ENCODE measurements at regions not wholly inside any gene's neighbourhood (a gene's known extent, or its start where the extent isn't known, plus 50 kb on each side); places are given as distances from the start of the nearest gene placed in this dataset.

- TF ChIP-seq, protein P1, sequence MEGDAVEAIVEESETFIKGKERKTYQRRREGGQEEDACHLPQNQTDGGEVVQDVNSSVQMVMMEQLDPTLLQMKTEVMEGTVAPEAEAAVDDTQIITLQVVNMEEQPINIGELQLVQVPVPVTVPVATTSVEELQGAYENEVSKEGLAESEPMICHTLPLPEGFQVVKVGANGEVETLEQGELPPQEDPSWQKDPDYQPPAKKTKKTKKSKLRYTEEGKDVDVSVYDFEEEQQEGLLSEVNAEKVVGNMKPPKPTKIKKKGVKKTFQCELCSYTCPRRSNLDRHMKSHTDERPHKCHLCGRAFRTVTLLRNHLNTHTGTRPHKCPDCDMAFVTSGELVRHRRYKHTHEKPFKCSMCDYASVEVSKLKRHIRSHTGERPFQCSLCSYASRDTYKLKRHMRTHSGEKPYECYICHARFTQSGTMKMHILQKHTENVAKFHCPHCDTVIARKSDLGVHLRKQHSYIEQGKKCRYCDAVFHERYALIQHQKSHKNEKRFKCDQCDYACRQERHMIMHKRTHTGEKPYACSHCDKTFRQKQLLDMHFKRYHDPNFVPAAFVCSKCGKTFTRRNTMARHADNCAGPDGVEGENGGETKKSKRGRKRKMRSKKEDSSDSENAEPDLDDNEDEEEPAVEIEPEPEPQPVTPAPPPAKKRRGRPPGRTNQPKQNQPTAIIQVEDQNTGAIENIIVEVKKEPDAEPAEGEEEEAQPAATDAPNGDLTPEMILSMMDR (IDR thresholded peaks at IDR 0.05), result no peak
These were observed 193.6 kb upstream of the FOXQ1 start for GRCh38 chr6:1118287-1118647.

- TF ChIP-seq, protein P1 (IDR thresholded peaks at IDR 0.05), result no peak
These were observed 194.2 kb upstream of the FOXQ1 start for GRCh38 chr6:1117530-1118286.

DNA sequence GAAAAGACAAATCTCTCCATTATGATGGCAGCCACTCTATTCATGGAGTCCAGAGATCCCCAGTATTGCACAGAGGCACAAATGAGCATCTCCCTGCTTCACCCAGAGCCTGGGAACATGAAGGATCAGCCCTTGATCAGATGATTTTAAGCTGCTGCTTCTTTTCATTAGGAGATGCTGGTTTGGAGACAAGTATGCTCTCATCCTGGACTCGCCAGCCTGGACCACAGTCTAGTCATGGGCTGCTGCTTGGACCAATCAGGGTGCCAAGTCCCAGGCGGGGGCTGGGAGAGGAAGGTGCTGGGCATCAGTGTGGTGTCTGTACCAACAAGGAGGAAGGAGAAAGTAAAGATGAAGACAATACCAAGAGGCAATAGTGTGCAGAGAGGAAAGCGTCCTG is 195.7 kb upstream of the FOXQ1 start:
- TF ChIP-seq, protein P1 (IDR thresholded peaks at IDR 0.05), result no peak

DNA sequence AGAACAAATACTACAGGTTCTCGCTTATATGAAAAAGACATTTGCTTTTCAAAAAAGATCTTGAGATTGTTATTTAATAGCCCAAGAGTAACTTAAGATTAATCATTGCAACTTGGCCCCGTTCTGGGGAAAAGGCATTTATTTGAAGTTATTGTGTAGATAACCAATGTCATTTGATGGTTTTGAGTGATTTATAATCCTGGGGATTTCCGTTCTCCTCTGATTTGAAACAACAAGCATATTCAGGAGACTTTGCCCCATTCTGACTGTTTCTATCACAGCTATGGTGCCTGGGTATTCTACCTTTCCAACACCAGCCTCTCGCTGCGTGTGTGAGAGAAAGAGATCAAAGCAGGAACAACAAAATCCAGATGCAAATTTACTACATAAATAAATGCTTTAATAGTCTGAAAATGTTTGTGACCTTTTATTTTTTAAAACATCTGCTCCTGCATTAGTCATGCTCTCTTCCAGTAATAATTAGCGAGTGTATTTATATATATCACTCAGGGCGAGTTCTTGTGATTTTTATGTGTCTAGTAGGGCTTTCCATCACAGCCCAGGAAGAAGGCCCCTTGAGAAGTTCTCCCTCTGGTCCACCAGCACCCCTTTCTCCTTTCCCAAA is 197.9 kb upstream of the FOXQ1 start:
- TF ChIP-seq, protein P1 (IDR thresholded peaks at IDR 0.05), result no peak

DNA sequence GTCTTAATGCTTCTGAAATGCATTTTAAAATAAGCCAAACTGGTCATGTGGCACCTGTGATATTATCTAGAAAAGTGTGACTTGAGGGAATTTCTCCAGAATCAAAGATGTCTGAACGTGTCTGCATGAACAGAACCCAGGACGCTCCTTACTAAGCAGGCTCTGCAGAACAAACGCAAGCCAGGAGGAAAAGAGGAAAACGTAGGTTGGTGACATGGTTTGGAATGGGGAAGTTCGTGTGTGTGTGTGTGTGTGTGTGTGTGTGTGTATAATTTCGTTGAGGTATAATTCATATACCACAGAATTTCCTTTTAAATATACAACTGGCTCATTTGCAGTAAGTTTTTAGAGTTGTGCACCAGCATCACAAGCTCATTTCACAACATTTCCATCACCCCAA is 200.5 kb upstream of the FOXQ1 start:
- TF ChIP-seq, protein P1 (IDR thresholded peaks at IDR 0.05), result no peak

DNA sequence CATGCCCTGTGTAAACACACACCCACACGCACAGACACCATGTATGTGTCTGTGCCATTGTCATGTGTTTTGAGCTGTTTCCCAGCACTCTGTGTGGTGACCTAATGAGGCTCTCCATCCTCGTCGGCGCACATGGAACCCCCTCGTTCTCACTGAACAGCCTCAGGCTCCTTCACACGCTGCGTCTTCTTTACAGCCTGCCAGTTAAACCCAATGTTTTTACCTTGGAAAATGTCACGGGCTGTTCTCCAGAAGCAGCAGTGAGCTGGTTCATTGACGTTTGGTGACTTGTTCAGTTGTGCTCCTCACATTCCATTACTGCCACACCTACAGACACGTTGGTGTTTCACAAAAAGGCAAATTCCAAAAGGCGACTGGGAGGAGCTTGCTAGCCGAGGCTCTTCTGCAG is 201.0 kb upstream of the FOXQ1 start:
- TF ChIP-seq, protein P1 (IDR thresholded peaks at IDR 0.05), result no peak

GRCh38 chr6:1110164-1110563 is 201.7 kb upstream of the FOXQ1 start:
- TF ChIP-seq, protein P1 (IDR thresholded peaks at IDR 0.05), result no peak
